ENCODE measurements at regions not wholly inside any gene's neighbourhood (a gene's known extent, or its start where the extent isn't known, plus 50 kb on each side); places are given as distances from the start of the nearest gene placed in this dataset.

GRCh38 chr6:104356197-104356596, 503.5 kb downstream of the HACE1 start:
- no peak for TF ChIP-seq CTCF (IDR thresholded peaks at IDR 0.05)
- TF ChIP-seq POLR2A (IDR thresholded peaks at IDR 0.05), result no peak
